BLaER1 (cell line): ENCODE measurements at regions not wholly inside any gene's neighbourhood (a gene's known extent, or its start where the extent isn't known, plus 50 kb on each side); places are given as distances from the start of the nearest gene placed in this dataset.
"Not testable (repeated sequence)": the region's sequence is repeated elsewhere in the genome, so short reads cannot be mapped to it uniquely, and the experiment has no call there.

Experiments
- H3K27ac ChIP-seq: shearing (Covaris generic); formaldehyde crosslinking; 2 replicates; pipeline ENCODE4 v1.8.1; 2022
- H3K27me3 ChIP-seq: shearing (Covaris generic); formaldehyde crosslinking; 2 replicates; pipeline ENCODE4 v1.8.1; 2022
- H3K36me3 ChIP-seq: shearing (Covaris generic); formaldehyde crosslinking; 2 replicates; pipeline ENCODE4 v1.8.1; 2022
- H3K4me1 ChIP-seq: shearing (Covaris generic); formaldehyde crosslinking; 2 replicates; pipeline ENCODE4 v1.8.1; 2022
- H3K4me2 ChIP-seq: shearing (Covaris generic); formaldehyde crosslinking; 2 replicates; pipeline ENCODE4 v1.8.1; 2022
- H3K4me3 ChIP-seq: shearing (Covaris generic); formaldehyde crosslinking; 2 replicates; pipeline ENCODE4 v1.8.1; 2022
- H3K9ac ChIP-seq: shearing (Covaris generic); formaldehyde crosslinking; 2 replicates; pipeline ENCODE4 v1.8.1; 2022
- H3K9me3 ChIP-seq: shearing (Covaris generic); formaldehyde crosslinking; 2 replicates; pipeline ENCODE4 v1.8.1; 2022
- H4K20me1 ChIP-seq: shearing (Covaris generic); formaldehyde crosslinking; 2 replicates; pipeline ENCODE4 v1.8.1; 2022
- Cebpa-rat ChIP-seq: shearing (Covaris generic); IDR thresholded peaks from 2 replicates; pipeline ENCODE4 v1.8.1; 2022

DNA sequence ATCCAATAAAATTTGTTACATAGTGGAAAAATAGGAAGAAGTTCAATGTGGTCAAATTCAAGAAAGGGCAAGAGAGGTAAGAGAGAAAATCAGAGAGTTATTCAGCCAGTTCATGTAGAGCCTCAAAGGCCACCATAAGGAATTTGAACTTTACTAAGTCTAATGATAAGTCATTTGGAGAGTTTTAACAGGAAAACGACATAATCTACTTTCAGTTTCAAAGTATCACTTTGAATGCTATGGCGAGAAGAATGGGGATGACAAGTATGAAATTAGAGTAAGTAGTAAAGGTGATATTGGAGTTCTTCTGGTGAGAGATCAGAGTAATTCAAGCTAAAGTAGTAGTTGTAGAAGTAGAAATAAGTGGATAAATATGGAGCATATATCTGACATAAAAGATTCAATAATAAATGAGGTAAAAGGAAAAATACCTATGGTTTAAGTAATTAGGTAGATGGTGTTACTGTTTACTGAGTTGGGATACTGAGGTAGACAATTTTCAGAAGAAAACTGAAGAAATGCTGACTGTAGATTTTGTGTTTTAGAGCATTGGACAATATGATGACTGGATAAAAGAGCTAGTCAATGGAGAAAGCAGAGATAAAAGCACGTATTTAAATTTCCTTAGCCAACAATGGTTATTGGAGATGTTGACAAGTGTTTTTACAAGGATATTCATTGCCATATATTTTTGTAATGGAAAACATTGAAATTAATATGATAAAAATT, 331.7 kb upstream of the ADGRL3 start:
- H3K36me3 ChIP-seq, result no peaks in the 10 kb centered on the region
- TF ChIP-seq Cebpa-rat, result no peak
- no peaks in the 10 kb centered on the region for H4K20me1 ChIP-seq
- no peak overlapping the region for H3K27ac ChIP-seq
- H3K9ac ChIP-seq, result no peak overlapping the region
- no peaks in the 10 kb centered on the region for H3K27me3 ChIP-seq
- no peak overlapping the region for H3K4me3 ChIP-seq
- no peaks in the 10 kb centered on the region for H3K9me3 ChIP-seq
- H3K4me1 ChIP-seq, result no peaks in the 10 kb centered on the region
- no peak overlapping the region for H3K4me2 ChIP-seq

DNA sequence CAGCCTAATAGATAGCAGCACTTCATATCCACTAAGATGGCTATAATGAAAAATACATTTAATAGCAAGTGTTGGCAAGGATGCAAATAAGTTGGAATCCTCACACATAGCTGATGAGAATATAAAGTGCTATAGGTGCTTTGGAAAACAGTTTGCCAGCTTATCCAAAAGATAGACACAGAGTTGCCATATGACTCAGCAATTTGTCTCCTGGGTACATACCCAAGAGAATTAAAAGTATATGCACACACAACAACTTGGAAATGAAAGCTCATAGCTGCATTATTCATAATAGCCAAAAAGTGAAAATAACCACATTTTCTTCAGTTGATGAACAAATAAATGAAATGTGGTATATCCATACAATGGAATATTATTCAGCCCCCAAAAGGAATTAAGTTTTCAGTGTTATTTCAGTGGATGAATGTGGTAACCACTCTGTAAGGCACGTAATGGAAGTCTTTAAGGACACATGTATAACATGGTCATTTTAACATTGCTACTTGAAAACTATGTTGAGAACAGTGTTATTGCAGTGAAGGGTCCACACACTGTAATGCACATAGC, 320.9 kb upstream of the ADGRL3 start:
- TF ChIP-seq Cebpa-rat, result no peak
- Histone ChIP-seq H3K27me3 (no peaks in the 10 kb centered on the region), H3K36me3 (no peaks in the 10 kb centered on the region), H4K20me1 (no peaks in the 10 kb centered on the region), H3K9ac (no peak overlapping the region), H3K27ac (no peak overlapping the region), H3K4me3 (no peak overlapping the region), H3K9me3 (0 out of 2 replicates have a peak, but pooled peaks cover 8% of the 10 kb centered on the region), H3K4me1 (no peaks in the 10 kb centered on the region), H3K4me2 (no peak overlapping the region)

DNA sequence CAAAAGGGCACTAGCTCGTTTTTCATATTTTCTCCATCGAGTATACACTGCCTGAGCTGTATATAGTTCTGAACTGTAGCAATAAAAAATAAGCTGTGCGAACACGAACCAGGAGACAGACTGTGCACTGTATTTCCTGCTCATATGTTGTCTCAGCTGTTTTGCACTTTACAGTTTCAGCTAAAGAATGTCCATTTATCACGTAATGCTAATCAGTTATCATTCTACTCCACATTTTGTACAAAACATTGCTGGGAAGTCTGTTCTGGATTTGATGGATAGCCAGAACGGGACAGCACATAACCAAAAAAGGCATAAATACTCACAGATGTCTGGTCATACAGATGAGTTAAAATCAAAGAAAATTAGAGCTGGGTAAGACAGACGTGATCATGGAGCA, 315.5 kb upstream of the ADGRL3 start:
- no peaks in the 10 kb centered on the region for H3K27me3 ChIP-seq
- H3K36me3 ChIP-seq, result no peaks in the 10 kb centered on the region
- H3K9ac ChIP-seq, result no peak overlapping the region
- no peak for TF ChIP-seq Cebpa-rat
- no peaks in the 10 kb centered on the region for H4K20me1 ChIP-seq
- no peak overlapping the region for H3K4me3 ChIP-seq
- no peaks in the 10 kb centered on the region for H3K4me1 ChIP-seq
- no peak overlapping the region for H3K4me2 ChIP-seq
- 0 out of 2 replicates have a peak, but pooled peaks cover 2% of the 10 kb centered on the region for H3K9me3 ChIP-seq
- H3K27ac ChIP-seq, result no peak overlapping the region

DNA sequence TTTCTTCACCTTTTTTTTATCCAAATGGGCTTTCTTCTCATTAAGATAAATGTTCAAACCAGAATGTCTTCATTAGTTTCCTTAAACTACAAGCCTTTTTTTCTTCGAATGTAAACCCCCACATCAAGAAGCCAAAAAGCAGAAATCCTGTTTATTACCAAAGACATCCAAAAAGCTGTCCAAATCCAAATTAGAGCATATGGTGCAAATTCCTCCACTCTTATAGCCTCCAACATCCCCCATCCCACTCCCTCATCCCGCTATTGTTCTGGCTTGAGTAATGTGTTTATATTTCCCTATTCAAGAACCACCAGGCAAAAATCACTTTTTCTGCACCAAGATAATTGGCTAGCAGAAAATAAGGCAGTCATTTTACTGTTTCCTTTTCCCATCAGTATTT, 315.1 kb upstream of the ADGRL3 start:
- no peak overlapping the region for H3K27ac ChIP-seq
- H3K27me3 ChIP-seq, result no peaks in the 10 kb centered on the region
- TF ChIP-seq Cebpa-rat, result no peak
- no peaks in the 10 kb centered on the region for H3K9me3 ChIP-seq
- H3K36me3 ChIP-seq, result no peaks in the 10 kb centered on the region
- no peak overlapping the region for H3K9ac ChIP-seq
- no peaks in the 10 kb centered on the region for H4K20me1 ChIP-seq
- no peaks in the 10 kb centered on the region for H3K4me1 ChIP-seq
- no peak overlapping the region for H3K4me2 ChIP-seq
- no peak overlapping the region for H3K4me3 ChIP-seq

DNA sequence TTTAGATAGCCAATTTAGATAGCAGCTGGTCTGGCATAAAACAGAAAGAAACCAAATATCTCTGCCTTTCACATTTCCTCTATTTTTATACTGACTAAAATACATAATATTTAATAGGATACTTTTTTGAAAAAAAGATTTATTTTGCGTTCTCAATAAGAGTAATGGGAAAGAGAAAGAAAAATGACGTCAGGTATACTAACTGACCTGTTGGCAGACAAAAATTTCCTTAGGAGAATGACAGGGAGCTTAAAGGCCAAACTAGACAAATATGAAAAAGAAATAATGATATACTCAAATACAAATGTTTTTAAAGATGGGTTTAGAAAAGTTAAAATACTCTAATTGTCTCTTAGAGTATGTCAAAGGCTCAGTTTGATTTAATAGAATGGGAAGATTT, 309.4 kb upstream of the ADGRL3 start:
- no peaks in the 10 kb centered on the region for H3K27me3 ChIP-seq
- no peaks in the 10 kb centered on the region for H3K9me3 ChIP-seq
- H3K4me3 ChIP-seq, result no peak overlapping the region
- no peak overlapping the region for H3K27ac ChIP-seq
- no peaks in the 10 kb centered on the region for H3K36me3 ChIP-seq
- H3K9ac ChIP-seq, result no peak overlapping the region
- H3K4me1 ChIP-seq, result peaks cover 16% of the 10 kb centered on the region
- TF ChIP-seq Cebpa-rat, result no peak
- no peaks in the 10 kb centered on the region for H4K20me1 ChIP-seq
- H3K4me2 ChIP-seq, result peak overlapping the region; percentile 41

DNA sequence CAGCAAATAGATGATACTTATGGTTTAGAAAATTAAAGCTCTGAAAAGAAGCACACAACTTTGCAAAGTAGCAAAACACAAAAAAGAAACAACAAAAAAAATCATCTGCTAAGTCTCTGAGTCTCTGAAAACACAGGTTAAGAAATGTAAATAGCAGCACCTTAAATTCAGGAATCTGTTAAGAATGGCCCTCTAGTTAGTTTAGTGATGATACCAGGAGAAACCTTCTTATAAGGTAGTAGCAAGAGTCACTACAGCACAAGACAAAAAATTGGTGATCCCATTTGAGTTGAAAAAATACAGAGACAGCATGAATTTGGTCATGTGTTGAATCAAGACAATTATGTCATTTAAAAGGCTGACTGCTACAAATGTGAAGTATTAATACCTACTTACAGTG, 308.2 kb upstream of the ADGRL3 start:
- peak overlapping the region; percentile 41; the same call in 1 of the 2 replicates for H3K4me2 ChIP-seq
- H4K20me1 ChIP-seq, result no peaks in the 10 kb centered on the region
- H3K9ac ChIP-seq, result no peak overlapping the region
- no peaks in the 10 kb centered on the region for H3K9me3 ChIP-seq
- no peak overlapping the region for H3K4me3 ChIP-seq
- H3K27me3 ChIP-seq, result no peaks in the 10 kb centered on the region
- H3K36me3 ChIP-seq, result no peaks in the 10 kb centered on the region
- H3K4me1 ChIP-seq, result peaks cover 16% of the 10 kb centered on the region
- no peak for TF ChIP-seq Cebpa-rat
- no peak overlapping the region for H3K27ac ChIP-seq

DNA sequence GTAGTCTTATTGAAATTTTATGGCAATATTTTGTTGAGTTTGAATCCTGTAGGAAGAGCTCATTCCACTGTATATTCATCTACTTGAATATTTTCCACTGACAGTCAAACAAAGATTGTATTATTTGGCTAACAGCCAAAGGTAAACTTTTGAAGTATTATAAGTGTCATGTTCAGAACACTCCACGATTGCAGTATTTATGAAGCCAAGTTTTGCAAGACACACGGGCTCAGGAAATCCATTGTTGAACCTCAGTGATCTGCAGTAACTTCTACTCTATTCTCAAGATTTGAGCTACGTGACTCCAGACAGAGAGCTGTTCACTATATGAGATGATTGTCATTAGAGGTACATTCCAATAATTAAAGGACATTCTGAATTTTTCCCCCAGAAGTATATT, 302.7 kb upstream of the ADGRL3 start:
- TF ChIP-seq Cebpa-rat, result no peak
- Histone ChIP-seq H3K4me2 (no peak overlapping the region), H4K20me1 (no peaks in the 10 kb centered on the region), H3K9me3 (no peaks in the 10 kb centered on the region), H3K4me1 (no peaks in the 10 kb centered on the region), H3K4me3 (no peak overlapping the region), H3K27ac (no peak overlapping the region), H3K36me3 (no peaks in the 10 kb centered on the region), H3K27me3 (no peaks in the 10 kb centered on the region), H3K9ac (no peak overlapping the region)

DNA sequence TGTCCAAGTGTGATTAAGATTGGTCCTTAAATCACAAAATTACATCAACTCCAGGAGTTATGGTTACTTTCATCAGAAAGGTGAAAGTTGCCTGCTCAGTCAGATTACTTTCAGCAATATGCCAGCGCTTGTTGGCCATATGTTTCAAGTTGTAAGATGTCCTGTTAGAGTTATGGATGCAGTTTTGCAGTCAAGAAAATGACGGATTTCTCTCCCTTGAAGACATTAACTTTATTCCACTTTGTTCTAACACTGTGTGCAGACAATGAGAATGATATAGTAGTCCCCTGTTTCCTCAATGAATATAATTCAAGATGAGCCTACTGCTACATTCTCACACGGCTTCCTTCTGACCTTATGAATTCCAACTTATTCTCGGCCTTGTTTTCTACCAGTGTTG, 295.0 kb upstream of the ADGRL3 start:
- H3K9ac ChIP-seq, result no peak overlapping the region
- no peak overlapping the region for H3K4me3 ChIP-seq
- H3K4me2 ChIP-seq, result no peak overlapping the region
- no peaks in the 10 kb centered on the region for H3K9me3 ChIP-seq
- no peaks in the 10 kb centered on the region for H3K36me3 ChIP-seq
- TF ChIP-seq Cebpa-rat, result no peak
- H4K20me1 ChIP-seq, result no peaks in the 10 kb centered on the region
- H3K4me1 ChIP-seq, result no peaks in the 10 kb centered on the region
- H3K27ac ChIP-seq, result no peak overlapping the region
- H3K27me3 ChIP-seq, result no peaks in the 10 kb centered on the region

DNA sequence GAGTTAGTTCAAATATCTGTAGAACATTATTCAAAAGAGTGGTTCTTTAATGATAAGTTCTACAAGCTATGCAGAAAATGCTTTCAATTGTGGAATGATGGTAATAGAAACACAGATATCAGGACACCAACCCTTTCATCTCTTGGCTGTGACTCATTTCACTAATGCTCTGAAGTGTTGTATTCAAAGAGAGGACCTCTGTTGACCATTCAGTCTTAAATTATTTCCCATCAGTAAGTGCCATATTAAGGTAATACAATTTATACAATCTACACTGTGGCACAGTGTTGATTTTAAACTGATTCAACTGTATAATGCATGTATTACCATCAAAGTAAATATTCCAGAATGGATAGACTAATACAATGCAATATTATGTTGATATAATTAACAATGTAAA, 289.0 kb upstream of the ADGRL3 start:
- no peak for TF ChIP-seq Cebpa-rat
- Histone ChIP-seq H3K36me3 (no peaks in the 10 kb centered on the region), H3K27ac (no peak overlapping the region), H3K4me3 (no peak overlapping the region), H3K9ac (no peak overlapping the region), H3K27me3 (no peaks in the 10 kb centered on the region), H3K9me3 (no peaks in the 10 kb centered on the region), H3K4me2 (no peak overlapping the region), H3K4me1 (no peaks in the 10 kb centered on the region), H4K20me1 (no peaks in the 10 kb centered on the region)

DNA sequence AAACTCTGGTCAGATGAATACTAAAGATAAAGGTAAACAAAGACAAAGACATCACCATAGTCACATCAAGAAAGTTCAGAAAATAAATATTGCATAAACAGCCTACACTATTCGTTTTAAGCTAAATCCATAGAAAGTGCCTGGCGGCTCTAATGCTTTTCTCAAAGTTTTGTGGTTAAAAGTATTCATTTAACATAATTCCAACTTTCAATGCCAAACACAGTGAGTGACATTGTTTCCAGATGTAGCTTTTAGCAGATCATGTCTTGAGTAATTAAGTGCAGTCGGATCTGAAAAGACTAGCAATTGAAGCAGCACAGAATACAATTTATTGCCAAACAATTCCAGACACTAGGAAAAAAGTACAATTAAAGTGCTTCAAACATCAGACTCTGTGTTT, 287.1 kb upstream of the ADGRL3 start:
- no peaks in the 10 kb centered on the region for H3K9me3 ChIP-seq

DNA sequence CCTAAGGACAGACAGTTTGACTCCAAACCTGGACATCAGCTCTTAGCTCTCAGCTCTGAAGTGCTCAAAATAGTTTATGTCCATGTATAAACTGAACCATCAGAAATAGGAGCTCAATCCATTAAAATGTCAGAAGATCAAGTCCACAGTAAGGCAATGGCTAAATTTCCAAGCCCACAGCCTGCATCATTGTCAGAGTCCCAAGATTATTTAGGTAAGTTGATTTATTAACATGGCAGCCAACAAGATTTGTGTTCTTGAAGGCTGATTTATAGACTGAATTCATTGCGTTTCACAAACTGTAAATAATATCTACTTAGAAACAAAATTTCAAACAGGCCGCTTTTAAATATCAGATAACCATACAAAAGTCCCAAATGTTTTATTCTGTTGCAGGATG, 286.5 kb upstream of the ADGRL3 start:
- H3K9me3 ChIP-seq, result no peaks in the 10 kb centered on the region
- H3K4me2 ChIP-seq, result no peak overlapping the region
- H3K9ac ChIP-seq, result no peak overlapping the region
- no peak overlapping the region for H3K27ac ChIP-seq
- H3K36me3 ChIP-seq, result no peaks in the 10 kb centered on the region
- no peak for TF ChIP-seq Cebpa-rat
- H3K27me3 ChIP-seq, result no peaks in the 10 kb centered on the region
- no peaks in the 10 kb centered on the region for H3K4me1 ChIP-seq
- no peaks in the 10 kb centered on the region for H4K20me1 ChIP-seq
- H3K4me3 ChIP-seq, result no peak overlapping the region

More for the DNA sequence above, 287.1 kb upstream of the ADGRL3 start:
- no peaks in the 10 kb centered on the region for H3K4me1 ChIP-seq
- no peaks in the 10 kb centered on the region for H3K27me3 ChIP-seq
- no peak overlapping the region for H3K27ac ChIP-seq
- no peak overlapping the region for H3K4me2 ChIP-seq
- H4K20me1 ChIP-seq, result no peaks in the 10 kb centered on the region
- no peaks in the 10 kb centered on the region for H3K36me3 ChIP-seq
- no peak for TF ChIP-seq Cebpa-rat
- no peak overlapping the region for H3K4me3 ChIP-seq
- H3K9ac ChIP-seq, result no peak overlapping the region

DNA sequence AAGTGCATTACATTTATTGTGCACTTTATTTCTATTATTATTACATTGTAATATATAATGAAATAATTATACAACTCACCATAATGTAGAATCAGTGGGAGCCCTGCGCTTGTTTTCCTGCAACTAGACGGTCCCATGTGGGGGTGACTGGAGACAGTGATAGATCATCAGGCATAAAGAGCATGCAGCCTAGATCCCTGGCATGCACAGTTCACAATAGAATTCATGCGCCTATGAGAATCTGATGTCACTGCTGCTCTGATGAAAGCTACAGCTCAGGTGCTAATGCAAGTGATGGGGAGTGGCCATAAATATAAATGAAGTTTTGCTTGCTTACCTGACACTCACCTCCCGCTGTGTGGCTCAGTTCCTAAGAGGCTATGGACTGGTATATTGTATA, 278.4 kb upstream of the ADGRL3 start:
- not testable (repeated sequence) for H3K36me3 ChIP-seq, H3K4me2 ChIP-seq, H3K9me3 ChIP-seq, H3K27ac ChIP-seq, H3K4me1 ChIP-seq, H4K20me1 ChIP-seq, H3K4me3 ChIP-seq, H3K27me3 ChIP-seq, H3K9ac ChIP-seq
